Mammary epithelial cell (primary cell): ENCODE measurements at regions not wholly inside any gene's neighbourhood (a gene's known extent, or its start where the extent isn't known, plus 50 kb on each side); places are given as distances from the start of the nearest gene placed in this dataset.

Experiments
- EZH2 ChIP-seq: IDR thresholded peaks from 2 replicates; pipeline ENCODE4 v1.6.1; 2012; ENCODE audit warnings: low read length, inconsistent platforms, borderline replicate concordance
- TF ChIP-seq, protein P1 (sequence below), 2 donors: IDR thresholded peaks in 1 of 2; conservative IDR thresholded peaks in 1 of 2; 2 replicates each; pipeline ENCODE4 v1.5.1; 2011 to 2012; ENCODE audit warnings: inconsistent platforms in 2 of 2, low read length in 2 of 2, mild to moderate bottlenecking in 2 of 2, control low read depth in 1 of 2, low read depth in 1 of 2; ENCODE audit not compliant: insufficient read depth in 1 of 2; ENCODE audit errors: extremely low read depth in 1 of 2

DNA sequence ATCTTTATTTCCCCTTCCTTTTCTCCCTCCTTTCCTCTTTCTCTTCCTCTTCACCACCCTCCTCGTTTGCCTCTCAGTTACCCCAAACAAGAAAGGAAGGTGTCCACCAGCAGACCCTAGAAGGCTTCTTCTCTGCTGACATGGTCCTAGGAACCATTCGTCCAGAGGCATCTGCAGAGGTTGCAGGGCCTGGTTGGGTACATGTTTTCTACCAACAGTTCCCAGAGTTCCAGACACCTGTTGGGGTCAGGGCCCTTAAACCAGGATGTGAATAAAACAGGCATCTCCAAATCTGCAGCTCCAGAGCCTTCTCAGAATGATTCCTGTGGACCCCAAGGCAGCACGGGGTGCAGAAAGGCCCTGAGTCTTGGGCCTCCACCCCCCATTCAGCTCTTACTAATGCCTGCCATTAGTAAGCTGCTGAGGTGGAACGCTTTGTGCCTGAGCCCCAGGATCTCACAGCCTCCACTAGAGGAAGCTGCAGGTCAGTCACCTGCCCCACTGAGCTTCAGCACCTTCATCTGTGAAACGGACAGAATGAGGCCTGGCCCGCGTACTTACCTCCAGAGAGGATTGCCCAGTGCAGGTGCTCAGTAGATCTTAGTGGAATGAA is 130.4 kb downstream of the DICER1 start:
- no peak for TF ChIP-seq EZH2
- TF ChIP-seq, protein P1, sequence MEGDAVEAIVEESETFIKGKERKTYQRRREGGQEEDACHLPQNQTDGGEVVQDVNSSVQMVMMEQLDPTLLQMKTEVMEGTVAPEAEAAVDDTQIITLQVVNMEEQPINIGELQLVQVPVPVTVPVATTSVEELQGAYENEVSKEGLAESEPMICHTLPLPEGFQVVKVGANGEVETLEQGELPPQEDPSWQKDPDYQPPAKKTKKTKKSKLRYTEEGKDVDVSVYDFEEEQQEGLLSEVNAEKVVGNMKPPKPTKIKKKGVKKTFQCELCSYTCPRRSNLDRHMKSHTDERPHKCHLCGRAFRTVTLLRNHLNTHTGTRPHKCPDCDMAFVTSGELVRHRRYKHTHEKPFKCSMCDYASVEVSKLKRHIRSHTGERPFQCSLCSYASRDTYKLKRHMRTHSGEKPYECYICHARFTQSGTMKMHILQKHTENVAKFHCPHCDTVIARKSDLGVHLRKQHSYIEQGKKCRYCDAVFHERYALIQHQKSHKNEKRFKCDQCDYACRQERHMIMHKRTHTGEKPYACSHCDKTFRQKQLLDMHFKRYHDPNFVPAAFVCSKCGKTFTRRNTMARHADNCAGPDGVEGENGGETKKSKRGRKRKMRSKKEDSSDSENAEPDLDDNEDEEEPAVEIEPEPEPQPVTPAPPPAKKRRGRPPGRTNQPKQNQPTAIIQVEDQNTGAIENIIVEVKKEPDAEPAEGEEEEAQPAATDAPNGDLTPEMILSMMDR (conservative IDR thresholded peaks at IDR 0.05 in 1 of 2, IDR thresholded peaks at IDR 0.05 in 1 of 2; ENCODE audit: extremely low read depth in 1 of 2, insufficient read depth in 1 of 2, low read depth in 1 of 2, low read length in 2 of 2): no peak
